ENCODE measurements at regions not wholly inside any gene's neighbourhood (a gene's known extent, or its start where the extent isn't known, plus 50 kb on each side); places are given as distances from the start of the nearest gene placed in this dataset.

DNA sequence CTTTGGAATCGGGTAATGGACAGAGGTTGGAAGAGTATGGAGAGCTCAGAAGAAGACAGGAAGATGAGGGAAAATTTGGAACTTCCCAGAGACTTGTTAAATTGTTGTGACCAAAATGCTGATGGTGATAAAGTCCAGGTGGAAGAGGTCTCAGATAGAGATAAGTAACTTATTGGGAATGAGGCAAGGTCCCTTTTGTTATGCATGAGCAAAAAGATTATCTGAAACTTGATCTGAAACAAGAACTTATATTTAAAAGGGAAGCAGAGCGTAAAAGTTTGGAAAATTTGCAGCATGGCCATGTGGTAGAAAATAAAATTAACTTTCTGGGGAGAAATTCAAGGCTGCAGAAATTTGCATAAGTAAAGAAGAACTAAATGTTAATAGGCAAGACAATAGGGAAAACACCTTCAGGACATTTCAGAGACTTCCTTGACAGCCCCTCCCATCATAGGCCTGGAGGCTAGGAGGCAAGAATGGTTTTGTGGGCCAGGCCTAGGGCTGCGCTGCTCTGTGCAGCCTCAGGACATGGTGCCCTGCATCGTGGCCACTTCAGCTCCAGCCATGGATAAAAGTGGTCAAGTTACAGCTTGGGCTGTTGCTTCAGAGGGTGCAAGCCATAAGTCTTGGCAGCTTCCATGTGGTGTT lies 425.7 kb upstream of the PRICKLE1 start:
- DNase-seq (ENCODE audit: low read depth in 2 of 2): no peak

- no peak for DNase-seq (ENCODE audit: low read depth in 2 of 2)
These were observed 421.9 kb upstream of the PRICKLE1 start for GRCh38 chr12:43011383-43011926.

DNA sequence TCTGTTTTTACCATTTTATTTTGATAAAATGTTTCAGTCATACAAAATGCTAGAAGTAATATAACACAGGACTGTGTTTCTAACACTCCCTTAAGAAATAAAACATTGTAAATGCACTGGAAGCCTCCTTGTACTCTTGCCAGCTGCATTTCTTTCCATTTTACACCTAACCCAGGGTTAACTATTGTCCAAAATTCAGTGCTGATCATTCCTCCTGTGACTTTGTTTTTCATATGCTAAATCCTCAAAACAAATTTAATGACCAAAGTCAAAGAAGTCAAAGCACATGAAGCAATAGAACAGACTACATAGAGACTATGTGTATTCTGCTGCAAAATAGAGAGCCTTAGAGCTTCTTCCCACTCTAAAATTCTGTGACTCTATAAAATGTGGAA lies 420.3 kb upstream of the PRICKLE1 start:
- no peak for DNase-seq (ENCODE audit: low read depth in 2 of 2)

DNA sequence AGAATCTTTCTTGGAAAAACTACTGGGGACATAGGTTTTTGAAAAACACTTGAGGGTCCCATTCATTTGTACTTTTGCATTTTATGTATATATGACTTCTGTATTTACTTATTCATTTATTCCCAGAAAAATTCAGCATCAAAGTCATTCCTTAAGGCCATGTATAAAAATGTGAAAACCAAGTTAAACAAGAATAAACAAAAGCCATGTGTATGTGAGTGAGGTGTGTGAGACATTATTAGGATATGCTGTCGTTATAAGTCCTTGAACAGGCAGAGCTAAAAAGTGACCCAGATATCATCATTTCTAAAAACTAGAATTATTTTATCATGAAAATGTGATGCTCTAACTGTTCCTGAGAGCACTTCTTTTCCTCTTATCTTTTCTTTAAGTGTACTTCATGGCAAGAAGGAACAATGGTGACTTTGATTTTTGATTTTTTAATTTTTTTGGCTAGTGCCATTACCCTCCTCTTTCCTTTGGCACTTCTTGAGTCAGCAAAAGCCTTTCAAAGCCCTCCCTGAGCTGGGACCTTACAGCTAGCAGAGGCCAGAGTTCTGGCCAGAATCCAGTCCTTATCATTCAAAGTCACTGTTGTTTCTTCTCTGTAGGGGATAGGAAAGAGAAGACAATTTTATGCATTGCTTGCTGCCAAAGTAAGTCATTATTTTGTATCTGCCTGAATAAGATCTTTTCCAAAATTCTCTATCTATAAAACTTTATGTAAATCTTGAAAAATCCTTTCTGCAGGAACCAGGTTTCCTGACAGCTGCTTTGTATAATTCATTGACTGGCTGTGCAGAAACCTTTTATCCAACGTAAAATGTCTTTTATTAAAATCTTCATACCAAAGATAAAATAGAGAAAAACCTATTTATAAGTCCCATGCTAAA lies 419.7 kb upstream of the PRICKLE1 start:
- no peak for DNase-seq (ENCODE audit: low read depth in 2 of 2)

- DNase-seq (ENCODE audit: low read depth in 2 of 2): no peak
These were observed 415.4 kb upstream of the PRICKLE1 start for GRCh38 chr12:43004908-43005307.

DNA sequence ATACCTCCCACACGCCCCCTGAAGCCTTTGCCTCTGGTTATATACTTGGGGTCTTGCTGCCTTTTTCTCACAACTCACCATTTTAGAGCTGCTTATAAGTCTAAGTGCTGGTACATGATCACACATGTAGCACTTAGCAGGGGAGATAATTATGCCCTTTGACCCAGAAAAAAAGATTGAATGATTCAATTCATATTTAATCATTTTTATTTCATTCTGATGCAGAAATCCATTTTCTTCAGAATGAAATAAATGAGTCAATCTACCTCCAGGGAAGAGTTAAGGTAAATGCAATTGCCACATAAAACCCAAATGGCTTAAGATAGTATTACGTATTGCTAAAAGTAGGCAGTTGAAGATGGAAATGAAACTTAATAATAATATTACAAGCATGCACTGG lies 414.6 kb upstream of the PRICKLE1 start:
- DNase-seq (ENCODE audit: low read depth in 2 of 2): no peak

GRCh38 chr12:42996869-42997431 lies 407.4 kb upstream of the PRICKLE1 start:
- no peak for DNase-seq (ENCODE audit: low read depth in 2 of 2)

- DNase-seq (ENCODE audit: low read depth in 2 of 2): no peak
These were observed 403.3 kb upstream of the PRICKLE1 start for GRCh38 chr12:42992826-42993225.

DNA sequence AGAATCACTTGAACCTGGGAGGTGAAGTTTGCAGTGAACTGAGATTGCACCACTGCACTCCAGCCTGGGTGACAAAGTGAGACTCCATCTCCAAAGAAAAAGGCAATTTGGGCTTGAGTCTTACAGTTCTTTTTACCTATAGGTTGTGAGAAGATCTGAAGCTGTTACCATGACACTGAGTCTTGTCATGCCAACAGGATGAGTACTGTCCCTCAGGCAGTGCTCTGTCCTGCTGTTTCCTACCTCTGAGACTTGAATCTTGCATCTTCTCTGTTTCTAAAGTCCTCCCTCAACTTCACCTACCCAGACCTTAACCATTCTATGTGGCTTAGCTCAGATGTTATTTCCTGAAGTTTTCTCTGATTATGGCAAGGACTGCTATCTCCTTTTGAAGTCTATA lies 400.8 kb upstream of the PRICKLE1 start:
- DNase-seq (ENCODE audit: low read depth in 2 of 2): no peak

GRCh38 chr12:42987216-42987650 lies 397.7 kb upstream of the PRICKLE1 start:
- DNase-seq (ENCODE audit: low read depth in 2 of 2): no peak

GRCh38 chr12:42985506-42985905 lies 396.0 kb upstream of the PRICKLE1 start:
- no peak for DNase-seq (ENCODE audit: low read depth in 2 of 2)

DNA sequence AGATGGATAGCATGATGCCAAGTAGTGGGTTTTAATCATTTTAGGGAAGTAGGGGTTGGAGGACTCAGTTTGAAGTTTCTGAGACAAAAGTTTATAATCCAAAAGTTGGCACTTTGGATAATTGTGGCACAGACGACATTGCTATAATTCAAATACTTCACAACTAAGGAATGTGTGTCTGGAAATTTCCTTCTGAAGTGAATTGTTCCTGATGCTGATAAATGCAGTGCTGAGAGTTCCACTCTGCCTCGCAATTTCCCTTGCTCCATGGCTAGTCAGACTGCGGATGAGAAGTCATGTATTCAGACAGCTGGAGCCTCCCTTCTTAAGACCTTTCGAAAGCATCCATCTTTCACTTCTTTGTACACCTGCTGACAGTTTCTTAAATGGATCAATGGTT lies 393.3 kb upstream of the PRICKLE1 start:
- no peak for DNase-seq (ENCODE audit: low read depth in 2 of 2)

DNA sequence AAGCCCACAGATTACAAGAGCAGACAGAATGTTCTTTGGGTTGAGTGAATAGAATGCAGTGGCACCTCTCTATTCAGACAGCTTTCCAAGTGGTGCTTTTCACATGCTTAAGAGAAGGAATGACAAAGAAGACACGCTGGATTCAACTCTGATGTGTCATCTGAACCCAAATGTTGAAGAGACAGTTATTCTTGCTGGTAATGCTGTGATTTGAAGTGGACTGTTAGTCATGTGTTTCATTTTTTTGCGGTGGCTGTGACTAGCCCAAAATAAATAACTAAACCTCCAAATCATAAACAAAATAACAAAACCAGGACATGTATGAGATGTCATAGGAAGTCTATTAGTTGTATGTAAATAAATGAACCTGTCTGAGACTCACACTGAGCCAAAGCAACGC lies 391.8 kb upstream of the PRICKLE1 start:
- no peak for DNase-seq (ENCODE audit: low read depth in 2 of 2)

- DNase-seq (ENCODE audit: low read depth in 2 of 2): no peak
These were observed 390.9 kb upstream of the PRICKLE1 start for GRCh38 chr12:42980441-42980840.

GRCh38 chr12:42979746-42980145 lies 390.2 kb upstream of the PRICKLE1 start:
- DNase-seq (ENCODE audit: low read depth in 2 of 2): no peak

- DNase-seq (ENCODE audit: low read depth in 2 of 2): no peak
These were observed 389.2 kb upstream of the PRICKLE1 start for GRCh38 chr12:42978708-42979107.

GRCh38 chr12:42977451-42978230 lies 388.1 kb upstream of the PRICKLE1 start:
- DNase-seq (ENCODE audit: low read depth in 2 of 2): no peak

- DNase-seq (ENCODE audit: low read depth in 2 of 2): no peak
These were observed 387.1 kb upstream of the PRICKLE1 start for GRCh38 chr12:42976620-42977019.

DNA sequence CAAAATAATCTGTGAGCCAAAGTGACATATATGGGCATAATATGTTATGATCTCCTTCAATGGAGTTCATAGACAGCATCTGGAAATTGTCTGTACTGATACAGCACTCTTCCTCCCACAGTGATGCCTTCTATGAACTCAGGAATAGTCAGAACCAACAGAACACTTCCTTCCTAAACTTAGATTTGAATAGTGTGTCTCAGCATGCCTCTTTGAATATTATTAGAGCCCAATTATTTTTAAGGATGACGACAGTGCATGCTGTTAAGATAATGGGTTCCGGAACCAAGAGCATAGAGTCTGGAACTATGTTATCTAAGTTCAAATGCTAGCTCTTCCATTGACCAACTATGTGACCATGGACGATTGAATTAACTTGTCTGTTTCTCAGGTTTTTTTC lies 386.6 kb upstream of the PRICKLE1 start:
- no peak for DNase-seq (ENCODE audit: low read depth in 2 of 2)

DNA sequence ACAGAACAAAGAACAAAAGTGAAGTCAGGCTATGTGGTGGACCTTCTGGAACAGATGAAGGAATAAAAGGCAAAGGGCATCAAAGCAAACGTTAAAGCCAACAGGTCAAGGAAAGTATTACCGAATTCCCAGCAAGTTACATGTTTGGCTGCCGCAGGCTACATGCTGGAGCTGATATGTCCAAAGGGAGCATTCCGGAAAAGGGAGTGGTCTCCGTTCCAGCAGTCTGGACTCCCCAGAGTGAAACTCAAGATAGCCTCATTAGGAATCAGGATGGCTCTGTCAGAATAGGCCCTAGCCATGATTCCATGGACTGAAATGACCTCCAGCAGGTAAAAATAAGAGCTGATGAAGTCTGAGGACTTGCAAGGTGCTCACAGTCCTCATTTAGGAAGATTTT lies 379.8 kb upstream of the PRICKLE1 start:
- no peak for DNase-seq (ENCODE audit: low read depth in 2 of 2)

- DNase-seq (ENCODE audit: low read depth in 2 of 2): no peak
These were observed 378.9 kb upstream of the PRICKLE1 start for GRCh38 chr12:42968426-42968825.

DNA sequence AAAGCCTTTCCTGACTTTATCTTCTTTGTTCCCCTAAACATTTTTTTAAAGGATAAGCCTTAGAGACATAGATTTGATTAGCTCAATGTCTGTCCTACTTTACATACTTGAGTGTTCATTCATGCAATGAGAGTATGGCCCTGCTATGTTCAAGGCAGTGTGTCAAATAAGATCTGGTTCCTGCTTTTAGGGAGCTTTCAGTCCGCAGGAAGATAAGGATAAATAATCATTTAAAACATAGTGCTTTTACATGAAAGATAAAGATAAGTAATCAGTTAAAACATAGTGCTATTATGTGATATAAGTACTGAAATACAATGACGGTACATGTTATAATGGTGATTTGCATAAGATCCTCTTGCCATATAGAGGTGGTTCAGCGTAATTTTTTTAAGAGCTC lies 378.3 kb upstream of the PRICKLE1 start:
- no peak for DNase-seq (ENCODE audit: low read depth in 2 of 2)
